SK-N-MC (cell line): ENCODE measurements at regions not wholly inside any gene's neighbourhood (a gene's known extent, or its start where the extent isn't known, plus 50 kb on each side); places are given as distances from the start of the nearest gene placed in this dataset.

Experiments
- EZH2 ChIP-seq: fragments of 200-600 bp; sonication (generic); IDR thresholded peaks from one replicate; pipeline ENCODE4 v1.6.1; 2017; ENCODE audit warnings: antibody characterized with exemption
- FOXP2 ChIP-seq: optimal IDR thresholded peaks from 2 replicates; pipeline ENCODE3; 2011; ENCODE audit warnings: mild to moderate bottlenecking, moderate library complexity; ENCODE audit not compliant: insufficient read depth; ENCODE audit errors: extremely low read length, control extremely low read depth
- POLR2AphosphoS5 ChIP-seq: IDR thresholded peaks from 2 replicates; pipeline ENCODE4 v1.6.1; 2012; ENCODE audit warnings: mild to moderate bottlenecking, low read depth, low read length, borderline replicate concordance

DNA sequence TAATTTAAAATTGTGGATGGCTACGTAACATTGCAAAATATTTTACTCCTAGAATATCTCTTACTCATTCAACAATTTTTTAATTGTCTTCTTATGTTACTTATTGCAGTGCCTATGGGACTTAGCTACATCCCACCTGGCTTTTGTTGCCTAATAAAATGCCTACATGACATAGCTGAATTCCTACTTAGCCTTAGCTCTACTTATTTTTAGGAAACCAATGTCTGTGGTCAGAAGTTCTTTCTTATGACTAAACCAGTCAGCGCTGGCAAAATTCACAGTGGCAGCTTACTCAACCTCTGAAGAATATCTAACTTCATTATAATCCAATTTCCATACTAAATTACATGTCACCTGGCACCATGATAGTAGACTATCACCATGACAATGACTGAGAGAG lies 1612.4 kb upstream of the LRRTM3 start:
- TF ChIP-seq FOXP2 (no peak), EZH2 (no peak), POLR2AphosphoS5 (no peak)
